Liver (tissue), 8 donors: ENCODE measurements at regions not wholly inside any gene's neighbourhood (a gene's known extent, or its start where the extent isn't known, plus 50 kb on each side); places are given as distances from the start of the nearest gene placed in this dataset.

Experiments used
- DNase-seq: peaks from one replicate; pipeline ENCODE4 v3.0.0-alpha.2; 2017; ENCODE audit warnings: low spot score
- H3K27ac ChIP-seq, 2 donors: one replicate each; pipeline ENCODE4 v1.7.0; 2013; ENCODE audit warnings: inconsistent platforms in 2 of 2, low read length in 2 of 2, control low read depth in 1 of 2, low read depth in 1 of 2, mild to moderate bottlenecking in 1 of 2
- H3K27me3 ChIP-seq, 4 donors: one replicate each; pipeline versions ENCODE4 v1.6.1 to v1.7.0; 2013; ENCODE audit warnings: low read length in 3 of 4, inconsistent platforms in 1 of 4, mild to moderate bottlenecking in 1 of 4, moderate library complexity in 1 of 4; ENCODE audit not compliant: control insufficient read depth in 4 of 4, insufficient read depth in 4 of 4
- H3K36me3 ChIP-seq, 4 donors: one replicate each; pipeline versions ENCODE4 v1.6.1 to v1.7.0; 2013; ENCODE audit warnings: low read length in 3 of 4, mild to moderate bottlenecking in 3 of 4, low read depth in 1 of 4, moderate library complexity in 1 of 4; ENCODE audit not compliant: control insufficient read depth in 4 of 4, insufficient read depth in 3 of 4
- H3K4me1 ChIP-seq, 4 donors: one replicate each; pipeline versions ENCODE4 v1.6.1 to v1.7.0; 2013; ENCODE audit warnings: low read length in 3 of 4, mild to moderate bottlenecking in 3 of 4, moderate library complexity in 1 of 4; ENCODE audit not compliant: control insufficient read depth in 4 of 4, insufficient read depth in 4 of 4
- H3K4me3 ChIP-seq, 3 donors: one replicate each; pipeline versions ENCODE4 v1.6.1 to v1.7.0; 2013; ENCODE audit warnings: low read length in 3 of 3, control low read depth in 1 of 3, low read depth in 1 of 3, mild to moderate bottlenecking in 1 of 3
- H3K9ac ChIP-seq, 2 donors: one replicate each; pipeline ENCODE4 v1.7.0; 2013; ENCODE audit warnings: low read length in 2 of 2, mild to moderate bottlenecking in 2 of 2, moderate library complexity in 2 of 2, control low read depth in 1 of 2, low read depth in 1 of 2
- H3K9me3 ChIP-seq, 4 donors: one replicate each; pipeline versions ENCODE4 v1.6.1 to v1.7.0; 2013; ENCODE audit warnings: low read length in 3 of 4; ENCODE audit not compliant: control insufficient read depth in 4 of 4
- ATF3 ChIP-seq: IDR thresholded peaks from 2 replicates; pipeline ENCODE4 v1.6.1; 2016; ENCODE audit warnings: antibody characterized with exemption
- EGR1 ChIP-seq, 2 donors: IDR thresholded peaks; 2 replicates each; pipeline ENCODE4 v1.6.1; 2016 to 2018; ENCODE audit warnings: antibody characterized with exemption in 2 of 2, low read depth in 2 of 2
- FOXA1 ChIP-seq: IDR thresholded peaks from 2 replicates; pipeline ENCODE4 v1.6.1; 2016; ENCODE audit warnings: antibody characterized with exemption
- FOXA2 ChIP-seq: IDR thresholded peaks from 2 replicates; pipeline ENCODE4 v1.6.1; 2016; ENCODE audit warnings: antibody characterized with exemption
- GABPA ChIP-seq, 2 donors: IDR thresholded peaks in 1 of 2; conservative IDR thresholded peaks in 1 of 2; 2 replicates each; pipeline ENCODE4 v1.6.1; 2016; ENCODE audit warnings: antibody characterized with exemption in 2 of 2, mild to moderate bottlenecking in 1 of 2, moderate library complexity in 1 of 2
- HNF4A ChIP-seq, 2 donors: conservative IDR thresholded peaks; 2 replicates each; pipeline ENCODE4 v1.6.1; 2016; ENCODE audit warnings: antibody characterized with exemption in 2 of 2, mild to moderate bottlenecking in 2 of 2
- HNF4G ChIP-seq: IDR thresholded peaks from 2 replicates; pipeline ENCODE4 v1.6.1; 2016; ENCODE audit warnings: antibody characterized with exemption
- JUND ChIP-seq, 2 donors: IDR thresholded peaks; 2 replicates each; pipeline ENCODE4 v1.6.1; 2016; ENCODE audit warnings: antibody characterized with exemption in 2 of 2
- NR2F2 ChIP-seq: IDR thresholded peaks from 2 replicates; pipeline ENCODE4 v1.6.1; 2016; ENCODE audit warnings: antibody characterized with exemption
- RAD21 ChIP-seq, 2 donors: IDR thresholded peaks; 2 replicates each; pipeline ENCODE4 v1.6.1; 2016; ENCODE audit warnings: antibody characterized with exemption in 2 of 2, mild to moderate bottlenecking in 2 of 2
- RXRA ChIP-seq, 2 donors: IDR thresholded peaks; 2 replicates each; pipeline ENCODE4 v1.6.1; 2017 to 2018; ENCODE audit warnings: antibody characterized with exemption in 2 of 2, mild to moderate bottlenecking in 1 of 2
- SP1 ChIP-seq: IDR thresholded peaks from 2 replicates; pipeline ENCODE4 v1.6.1; 2018; ENCODE audit warnings: antibody characterized with exemption, mild to moderate bottlenecking
- TAF1 ChIP-seq: conservative IDR thresholded peaks from 2 replicates; pipeline ENCODE4 v1.6.1; 2016; ENCODE audit warnings: antibody characterized with exemption, mild to moderate bottlenecking
- YY1 ChIP-seq: IDR thresholded peaks from 2 replicates; pipeline ENCODE4 v1.6.1; 2016; ENCODE audit warnings: antibody characterized with exemption, mild to moderate bottlenecking
- WGBS: extraction: QIAGEN DNeasy Blood & Tissue Kit; methylation state at CpG from one replicate; pipeline ENCODE4 v1.1.7; 2013; 5-methylcytosine and 5-hydroxymethylcytosine counted together
- TF ChIP-seq, protein P1 (sequence below): IDR thresholded peaks from 2 replicates; pipeline ENCODE4 v1.6.1; 2016; ENCODE audit warnings: antibody characterized with exemption, mild to moderate bottlenecking
- TF ChIP-seq, protein P2 (sequence below): IDR thresholded peaks from 2 replicates; pipeline ENCODE4 v1.6.1; 2016; ENCODE audit warnings: antibody characterized with exemption
- TF ChIP-seq, protein P3 (sequence below): fragments of 150-350 bp; IDR thresholded peaks from 2 replicates; pipeline ENCODE4 v1.5.1; 2017; ENCODE audit warnings: improper control_type of control experiment, low read depth, low read length; ENCODE audit not compliant: missing input control
- donor health status: healthy.
- donor health status: healthy.
- donor health status: healthy.
- donor health status: healthy.
- donor health status: healthy.

DNA sequence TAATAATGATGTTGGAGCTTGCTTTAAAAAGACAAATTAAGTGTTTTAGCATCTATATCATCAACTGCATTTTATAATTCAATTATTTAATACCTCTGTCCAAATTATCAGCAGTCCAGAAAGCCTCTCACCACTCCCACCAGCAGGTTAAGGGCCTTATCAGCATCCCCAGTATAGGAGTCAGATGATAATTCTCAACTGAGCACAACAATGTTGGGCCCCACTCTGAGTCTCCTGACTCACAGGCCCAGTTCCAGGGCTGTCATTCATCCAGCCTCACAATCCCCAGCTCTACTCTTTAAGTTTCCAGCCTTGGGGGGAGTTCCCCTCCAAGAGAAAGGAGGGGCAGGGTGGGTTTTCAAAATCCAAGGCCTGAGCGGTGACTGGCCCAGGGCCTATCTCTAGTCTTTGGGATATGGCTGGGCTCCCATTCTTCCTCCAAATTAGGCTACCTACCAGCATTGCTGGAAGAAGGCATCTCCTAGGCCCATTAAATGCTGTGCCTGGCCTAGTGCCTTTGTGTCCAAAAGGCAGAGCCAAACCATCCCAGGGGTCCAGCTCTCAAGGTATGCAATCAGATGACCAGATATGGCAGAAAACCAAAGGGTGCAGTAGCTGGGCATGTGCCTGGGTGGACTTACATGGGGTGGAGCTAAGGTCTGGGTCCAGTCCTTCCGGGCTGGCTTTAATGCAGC lies 134.1 kb downstream of the GLUL start:
- Histone ChIP-seq H3K9ac (no peak overlapping the region), H3K36me3 (no peaks in the 10 kb centered on the region), H3K27me3 (no peaks in the 10 kb centered on the region), H3K9me3 (no peaks in the 10 kb centered on the region), H3K27ac (no peak overlapping the region), H3K4me3 (no peak overlapping the region), H3K4me1 (no peaks in the 10 kb centered on the region)
- DNase-seq: peak; percentile 41
- 99% methylated on average over 2 of the region's 2 CpGs for WGBS
- no peak for TF ChIP-seq RXRA (IDR thresholded peaks at IDR 0.05)
- TF ChIP-seq GABPA (IDR thresholded peaks at IDR 0.05 in 1 of 2, conservative IDR thresholded peaks at IDR 0.05 in 1 of 2): no peak
- no peak for TF ChIP-seq FOXA2
- TF ChIP-seq FOXA1: no peak
- TF ChIP-seq SP1: no peak
- TF ChIP-seq, protein P1, sequence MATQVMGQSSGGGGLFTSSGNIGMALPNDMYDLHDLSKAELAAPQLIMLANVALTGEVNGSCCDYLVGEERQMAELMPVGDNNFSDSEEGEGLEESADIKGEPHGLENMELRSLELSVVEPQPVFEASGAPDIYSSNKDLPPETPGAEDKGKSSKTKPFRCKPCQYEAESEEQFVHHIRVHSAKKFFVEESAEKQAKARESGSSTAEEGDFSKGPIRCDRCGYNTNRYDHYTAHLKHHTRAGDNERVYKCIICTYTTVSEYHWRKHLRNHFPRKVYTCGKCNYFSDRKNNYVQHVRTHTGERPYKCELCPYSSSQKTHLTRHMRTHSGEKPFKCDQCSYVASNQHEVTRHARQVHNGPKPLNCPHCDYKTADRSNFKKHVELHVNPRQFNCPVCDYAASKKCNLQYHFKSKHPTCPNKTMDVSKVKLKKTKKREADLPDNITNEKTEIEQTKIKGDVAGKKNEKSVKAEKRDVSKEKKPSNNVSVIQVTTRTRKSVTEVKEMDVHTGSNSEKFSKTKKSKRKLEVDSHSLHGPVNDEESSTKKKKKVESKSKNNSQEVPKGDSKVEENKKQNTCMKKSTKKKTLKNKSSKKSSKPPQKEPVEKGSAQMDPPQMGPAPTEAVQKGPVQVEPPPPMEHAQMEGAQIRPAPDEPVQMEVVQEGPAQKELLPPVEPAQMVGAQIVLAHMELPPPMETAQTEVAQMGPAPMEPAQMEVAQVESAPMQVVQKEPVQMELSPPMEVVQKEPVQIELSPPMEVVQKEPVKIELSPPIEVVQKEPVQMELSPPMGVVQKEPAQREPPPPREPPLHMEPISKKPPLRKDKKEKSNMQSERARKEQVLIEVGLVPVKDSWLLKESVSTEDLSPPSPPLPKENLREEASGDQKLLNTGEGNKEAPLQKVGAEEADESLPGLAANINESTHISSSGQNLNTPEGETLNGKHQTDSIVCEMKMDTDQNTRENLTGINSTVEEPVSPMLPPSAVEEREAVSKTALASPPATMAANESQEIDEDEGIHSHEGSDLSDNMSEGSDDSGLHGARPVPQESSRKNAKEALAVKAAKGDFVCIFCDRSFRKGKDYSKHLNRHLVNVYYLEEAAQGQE: no peak
- TF ChIP-seq, protein P2, sequence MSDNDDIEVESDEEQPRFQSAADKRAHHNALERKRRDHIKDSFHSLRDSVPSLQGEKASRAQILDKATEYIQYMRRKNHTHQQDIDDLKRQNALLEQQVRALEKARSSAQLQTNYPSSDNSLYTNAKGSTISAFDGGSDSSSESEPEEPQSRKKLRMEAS: no peak
- TF ChIP-seq YY1: no peak
- TF ChIP-seq, protein P3, sequence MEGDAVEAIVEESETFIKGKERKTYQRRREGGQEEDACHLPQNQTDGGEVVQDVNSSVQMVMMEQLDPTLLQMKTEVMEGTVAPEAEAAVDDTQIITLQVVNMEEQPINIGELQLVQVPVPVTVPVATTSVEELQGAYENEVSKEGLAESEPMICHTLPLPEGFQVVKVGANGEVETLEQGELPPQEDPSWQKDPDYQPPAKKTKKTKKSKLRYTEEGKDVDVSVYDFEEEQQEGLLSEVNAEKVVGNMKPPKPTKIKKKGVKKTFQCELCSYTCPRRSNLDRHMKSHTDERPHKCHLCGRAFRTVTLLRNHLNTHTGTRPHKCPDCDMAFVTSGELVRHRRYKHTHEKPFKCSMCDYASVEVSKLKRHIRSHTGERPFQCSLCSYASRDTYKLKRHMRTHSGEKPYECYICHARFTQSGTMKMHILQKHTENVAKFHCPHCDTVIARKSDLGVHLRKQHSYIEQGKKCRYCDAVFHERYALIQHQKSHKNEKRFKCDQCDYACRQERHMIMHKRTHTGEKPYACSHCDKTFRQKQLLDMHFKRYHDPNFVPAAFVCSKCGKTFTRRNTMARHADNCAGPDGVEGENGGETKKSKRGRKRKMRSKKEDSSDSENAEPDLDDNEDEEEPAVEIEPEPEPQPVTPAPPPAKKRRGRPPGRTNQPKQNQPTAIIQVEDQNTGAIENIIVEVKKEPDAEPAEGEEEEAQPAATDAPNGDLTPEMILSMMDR: no peak
- no peak for TF ChIP-seq JUND (IDR thresholded peaks at IDR 0.05)
- TF ChIP-seq HNF4G: no peak
- TF ChIP-seq EGR1 (IDR thresholded peaks at IDR 0.05; ENCODE audit: low read depth in 2 of 2): no peak
- TF ChIP-seq TAF1: no peak
- TF ChIP-seq NR2F2: no peak
- TF ChIP-seq HNF4A (conservative IDR thresholded peaks at IDR 0.05): no peak

DNA sequence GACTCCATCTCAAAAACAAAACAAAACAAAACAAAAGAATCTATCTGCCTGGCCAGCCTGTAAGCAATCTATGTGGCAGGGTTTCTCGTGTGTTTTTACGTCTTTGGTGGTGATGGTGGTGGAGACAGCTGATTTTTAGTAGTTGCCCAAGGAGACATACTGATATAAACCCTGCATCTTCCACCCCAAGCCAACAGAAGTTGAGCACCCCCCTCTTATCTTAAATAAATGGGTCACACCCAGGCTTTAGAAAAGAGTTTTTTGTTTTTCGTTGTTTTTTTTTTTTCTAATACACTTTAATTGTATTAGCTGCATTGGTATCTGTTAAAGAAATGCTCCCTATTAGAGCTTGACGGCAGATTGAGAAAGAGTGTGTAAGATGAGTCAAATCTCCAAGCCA lies 134.7 kb downstream of the GLUL start:
- H3K4me3 ChIP-seq: no peak overlapping the region
- H3K9me3 ChIP-seq: no peaks in the 10 kb centered on the region
- H3K9ac ChIP-seq: no peak overlapping the region
- H3K27me3 ChIP-seq: no peaks in the 10 kb centered on the region
- H3K27ac ChIP-seq: no peak overlapping the region
- no peaks in the 10 kb centered on the region for H3K4me1 ChIP-seq
- no peak for DNase-seq
- H3K36me3 ChIP-seq: no peaks in the 10 kb centered on the region
- TF ChIP-seq, protein P1: no peak
- no peak for TF ChIP-seq YY1
- no peak for TF ChIP-seq EGR1 (IDR thresholded peaks at IDR 0.05; ENCODE audit: low read depth in 2 of 2)
- no peak for TF ChIP-seq GABPA (IDR thresholded peaks at IDR 0.05 in 1 of 2, conservative IDR thresholded peaks at IDR 0.05 in 1 of 2)
- TF ChIP-seq JUND (IDR thresholded peaks at IDR 0.05): no peak
- TF ChIP-seq ATF3: no peak
- TF ChIP-seq, protein P2: no peak
- no peak for TF ChIP-seq HNF4A (conservative IDR thresholded peaks at IDR 0.05)
- TF ChIP-seq RAD21 (IDR thresholded peaks at IDR 0.05): no peak
- TF ChIP-seq FOXA2: no peak
- TF ChIP-seq TAF1: no peak
- TF ChIP-seq HNF4G: no peak
- no peak for TF ChIP-seq SP1
- 95% methylated on average over 4 of the region's 4 CpGs for WGBS
